Hindlimb muscle (tissue), 1 donor: ENCODE measurements at regions not wholly inside any gene's neighbourhood (a gene's known extent, or its start where the extent isn't known, plus 50 kb on each side); places are given as distances from the start of the nearest gene placed in this dataset.
"Not testable (repeated sequence)": the region's sequence is repeated elsewhere in the genome, so short reads cannot be mapped to it uniquely, and the experiment has no call there.

ENCODE experiments used
- DNase-seq: peaks from one replicate; pipeline ENCODE4 v3.0.0-alpha.2; 2013

- no peak for DNase-seq
These were observed 1426.6 kb upstream of the PRR20A start for GRCh38 chr13:55714120-55714519.

- no peak for DNase-seq
These were observed 1413.0 kb upstream of the PRR20A start for GRCh38 chr13:55727683-55728082.

GRCh38 chr13:55728247-55728646 lies 1412.5 kb upstream of the PRR20A start:
- DNase-seq = no peak

- DNase-seq = no peak
These were observed 1394.9 kb upstream of the PRR20A start for GRCh38 chr13:55745828-55746227.

GRCh38 chr13:55761986-55762385 lies 1378.7 kb upstream of the PRR20A start:
- no peak for DNase-seq

GRCh38 chr13:55777612-55778011 lies 1363.1 kb upstream of the PRR20A start:
- no peak for DNase-seq

- no peak for DNase-seq
These were observed 1356.9 kb upstream of the PRR20A start for GRCh38 chr13:55783841-55784240.

GRCh38 chr13:55788548-55788947 lies 1352.2 kb upstream of the PRR20A start:
- no peak for DNase-seq

GRCh38 chr13:55792544-55793193 lies 1348.0 kb upstream of the PRR20A start:
- no peak for DNase-seq

GRCh38 chr13:55815458-55816033 lies 1325.2 kb upstream of the PRR20A start:
- DNase-seq = no peak

- DNase-seq = no peak
These were observed 1323.6 kb upstream of the PRR20A start for GRCh38 chr13:55816976-55817601.

- no peak for DNase-seq
These were observed 1319.9 kb upstream of the PRR20A start for GRCh38 chr13:55820817-55821216.

GRCh38 chr13:55869648-55870047 lies 1271.1 kb upstream of the PRR20A start:
- no peak for DNase-seq

GRCh38 chr13:55887561-55887960 lies 1253.2 kb upstream of the PRR20A start:
- no peak for DNase-seq

- DNase-seq = no peak
These were observed 1247.2 kb upstream of the PRR20A start for GRCh38 chr13:55893540-55893939.

GRCh38 chr13:55937180-55937579 lies 1203.5 kb upstream of the PRR20A start:
- no peak for DNase-seq

- no peak for DNase-seq
These were observed 1192.5 kb upstream of the PRR20A start for GRCh38 chr13:55948175-55948574.

GRCh38 chr13:55963934-55964333 lies 1176.8 kb upstream of the PRR20A start:
- DNase-seq = no peak

GRCh38 chr13:55967055-55967454 lies 1173.7 kb upstream of the PRR20A start:
- no peak for DNase-seq

- DNase-seq = no peak
These were observed 1163.3 kb upstream of the PRR20A start for GRCh38 chr13:55977436-55977835.

GRCh38 chr13:55981381-55981780 lies 1159.3 kb upstream of the PRR20A start:
- DNase-seq = no peak

GRCh38 chr13:55984026-55984425 lies 1156.7 kb upstream of the PRR20A start:
- DNase-seq = not testable (repeated sequence)

- DNase-seq = no peak
These were observed 1150.1 kb upstream of the PRR20A start for GRCh38 chr13:55990631-55991030.

- DNase-seq = no peak
These were observed 1149.1 kb upstream of the PRR20A start for GRCh38 chr13:55991666-55992065.
